GM18508 (cell line): ENCODE measurements at regions not wholly inside any gene's neighbourhood (a gene's known extent, or its start where the extent isn't known, plus 50 kb on each side); places are given as distances from the start of the nearest gene placed in this dataset.

ENCODE experiments used
- ATAC-seq: cut with Tn5 transposase; IDR thresholded peaks from one replicate; pipeline ENCODE4 v1.9.1; 2021; ENCODE audit warnings: moderate number of reproducible peaks; ENCODE audit not compliant: insufficient read depth, unreplicated experiment

GRCh38 chr5:173736923-173737412, 120.5 kb upstream of the BOD1 start:
- ATAC-seq, result peak; percentile 50

DNA sequence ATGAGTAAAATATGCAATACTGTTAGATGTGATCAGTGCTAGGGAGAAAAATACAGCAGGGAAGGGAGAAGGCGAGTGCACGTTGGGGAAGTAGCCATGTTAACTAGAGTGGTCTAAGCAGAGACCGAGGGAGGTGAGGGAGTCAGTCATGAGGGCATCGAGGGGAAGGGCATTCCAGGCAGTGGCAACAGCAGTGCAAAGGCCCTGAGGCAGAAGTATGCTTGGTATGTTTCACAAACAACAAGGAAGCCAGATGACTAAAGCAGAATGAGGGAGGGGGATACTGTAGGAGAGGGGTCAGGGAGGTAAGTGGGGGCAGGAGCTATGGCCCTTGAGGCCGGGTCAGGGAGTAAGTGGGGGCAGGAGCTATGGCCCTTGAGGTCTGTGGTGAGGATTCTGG, 123.3 kb upstream of the BOD1 start:
- no peak for ATAC-seq

GRCh38 chr5:173740400-173740799, 124.0 kb upstream of the BOD1 start:
- no peak for ATAC-seq

- no peak for ATAC-seq
Observed at GRCh38 chr5:173741087-173741486, 124.6 kb upstream of the BOD1 start.

GRCh38 chr5:173741729-173742431, 125.4 kb upstream of the BOD1 start:
- no peak for ATAC-seq

- peak; percentile 49 for ATAC-seq
Observed at GRCh38 chr5:173742432-173742816, 126.0 kb upstream of the BOD1 start.

DNA sequence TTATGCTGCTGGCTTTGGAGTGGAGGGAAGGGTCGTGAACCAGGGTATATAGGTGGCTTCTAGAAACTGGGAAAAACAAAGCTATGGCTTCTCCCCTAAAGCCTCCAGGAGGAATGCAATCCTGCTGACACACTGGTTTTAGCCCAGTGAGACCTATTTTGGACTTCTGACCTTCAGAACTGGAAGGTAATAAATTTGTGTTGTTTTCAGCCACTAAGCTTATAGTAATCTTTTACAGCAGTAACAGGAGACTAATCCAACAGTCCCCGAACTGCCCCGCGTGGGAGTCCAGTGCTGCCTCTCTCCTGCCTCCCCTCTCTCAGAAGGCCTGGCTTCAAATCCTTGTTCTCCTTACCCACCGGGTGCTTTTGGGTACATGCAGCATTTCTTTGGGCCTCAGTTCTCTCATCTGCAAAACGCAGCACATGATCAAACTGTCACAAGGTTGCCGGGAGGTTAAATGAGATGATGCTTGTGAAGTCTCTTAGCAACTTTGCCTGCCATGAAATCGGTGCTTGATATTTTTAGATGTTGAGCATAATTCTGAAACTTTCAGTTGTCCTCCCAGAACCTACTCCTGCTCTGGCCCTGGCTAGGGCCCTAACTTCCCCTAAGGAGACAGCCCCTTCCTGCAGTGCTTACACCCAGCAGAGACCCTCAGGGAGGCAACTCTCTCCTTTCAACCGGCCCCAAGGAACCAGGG, 127.3 kb upstream of the BOD1 start:
- no peak for ATAC-seq

DNA sequence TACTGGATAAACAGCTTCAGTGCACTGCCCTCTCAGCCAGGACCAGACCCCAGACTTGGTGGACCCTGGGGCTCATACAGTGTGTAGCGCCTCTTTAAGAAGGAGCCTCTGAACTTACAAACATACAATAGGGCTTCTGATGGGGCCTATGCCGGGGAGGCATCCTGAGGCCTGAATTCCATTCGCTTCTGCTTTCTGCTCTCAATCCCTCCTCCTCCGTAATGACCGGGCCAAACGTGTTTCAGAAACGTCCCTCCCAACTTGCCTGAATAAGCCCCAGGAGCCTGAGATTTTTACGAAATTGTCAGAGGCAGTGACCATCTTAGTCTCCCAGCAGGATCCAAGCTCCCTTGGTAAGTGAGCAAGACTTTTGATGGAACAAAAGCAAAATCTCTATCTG, 128.1 kb upstream of the BOD1 start:
- ATAC-seq, result no peak

- ATAC-seq, result peak; percentile 41
Observed at GRCh38 chr5:173745123-173745522, 128.7 kb upstream of the BOD1 start.

- ATAC-seq, result no peak
Observed at GRCh38 chr5:173745557-173745956, 129.1 kb upstream of the BOD1 start.

DNA sequence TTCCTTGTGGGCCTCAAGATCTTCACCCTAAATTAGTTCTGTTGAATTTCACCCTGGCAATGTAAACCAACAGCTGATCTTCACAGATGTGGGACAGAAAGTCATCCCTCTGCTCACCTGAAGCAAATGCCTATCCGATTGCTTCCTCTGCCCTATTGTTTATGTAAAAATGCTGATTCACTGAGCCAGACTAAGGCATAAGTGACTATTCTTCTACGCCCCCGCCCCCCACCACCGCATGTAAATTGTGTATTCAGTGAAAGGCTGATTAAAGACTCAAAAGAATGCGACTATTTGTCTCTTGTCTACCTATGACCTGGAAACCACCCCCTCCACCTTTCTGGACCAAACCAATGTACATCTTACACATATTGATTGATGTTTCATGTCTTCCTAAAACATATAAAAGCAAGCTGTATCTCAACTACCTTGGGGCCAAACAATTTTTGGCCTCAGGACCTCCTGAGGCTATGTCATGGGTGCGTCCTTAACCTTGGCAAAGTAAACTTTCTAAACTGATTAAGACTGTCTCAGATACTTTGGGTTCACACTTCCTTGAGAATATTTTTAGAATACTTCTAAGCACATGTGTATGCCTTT, 129.7 kb upstream of the BOD1 start:
- ATAC-seq, result no peak

DNA sequence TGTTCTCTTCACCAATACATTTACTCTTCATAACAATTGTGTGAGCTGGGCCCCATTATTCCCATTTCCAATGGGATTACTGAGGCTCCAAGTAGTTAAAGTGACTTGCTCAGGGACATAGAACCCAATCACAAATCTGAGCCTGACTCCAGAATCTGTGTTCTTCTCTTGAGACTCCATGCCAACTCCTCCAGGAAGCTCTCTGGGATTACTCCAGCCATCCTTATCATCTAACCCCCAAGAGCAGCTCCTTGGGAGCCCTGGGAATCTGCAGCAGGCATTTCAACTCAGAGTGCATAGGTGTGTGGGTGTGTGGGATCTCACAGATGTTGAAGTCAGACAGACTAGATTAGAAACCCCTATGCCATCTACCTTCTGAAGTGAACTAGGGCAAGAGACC, 131.4 kb upstream of the BOD1 start:
- ATAC-seq, result no peak

DNA sequence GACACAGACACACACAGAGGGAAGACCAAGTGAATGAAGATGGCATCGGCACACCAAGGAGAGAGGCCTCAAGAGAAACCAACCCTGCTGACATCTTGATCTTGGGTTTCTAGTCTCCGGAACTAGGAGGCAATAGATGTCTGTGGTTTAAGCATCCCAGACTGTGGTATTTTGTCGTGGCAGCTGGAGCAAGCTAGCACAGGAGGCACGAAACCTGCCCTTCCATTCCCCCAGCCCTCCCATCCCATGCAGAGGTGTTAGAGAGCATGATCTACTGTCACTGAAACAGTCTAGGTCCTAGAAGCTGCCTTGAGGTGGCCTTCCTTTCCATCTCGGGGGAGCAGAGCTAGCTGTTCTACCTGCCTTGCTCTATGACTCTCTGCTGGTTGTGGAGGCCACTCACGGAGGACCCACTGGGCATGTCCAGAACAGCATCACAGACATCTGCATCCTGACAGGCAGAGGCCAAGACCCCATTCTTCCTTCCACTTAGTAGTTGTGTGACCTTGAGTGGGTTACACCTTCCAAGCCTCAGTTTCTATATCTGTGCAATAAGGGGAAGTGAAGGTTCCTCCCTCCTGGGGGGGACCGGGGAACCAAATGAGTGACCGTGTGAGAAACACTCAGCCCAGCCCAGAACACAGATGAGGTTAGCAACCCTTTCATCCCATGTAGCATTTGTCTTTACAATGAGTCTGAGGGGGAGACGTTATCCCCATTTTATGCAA, 134.3 kb upstream of the BOD1 start:
- no peak for ATAC-seq

DNA sequence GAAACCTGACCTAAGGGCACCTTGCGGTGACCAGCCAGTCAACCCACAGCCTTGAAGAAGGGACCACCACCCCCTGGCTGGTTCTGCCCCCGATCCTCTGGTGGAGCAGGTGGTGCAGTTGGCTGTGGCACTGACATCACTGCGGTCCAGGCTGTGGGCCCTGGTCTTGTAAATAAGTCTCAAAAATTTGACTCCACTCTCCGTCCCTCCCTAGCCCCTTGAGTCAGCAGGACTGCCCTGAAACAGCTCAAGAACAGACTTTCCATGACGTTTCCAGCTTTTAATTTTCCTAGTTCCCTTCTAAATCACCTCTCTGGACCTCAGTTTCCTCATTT, 134.8 kb upstream of the BOD1 start:
- ATAC-seq, result no peak

DNA sequence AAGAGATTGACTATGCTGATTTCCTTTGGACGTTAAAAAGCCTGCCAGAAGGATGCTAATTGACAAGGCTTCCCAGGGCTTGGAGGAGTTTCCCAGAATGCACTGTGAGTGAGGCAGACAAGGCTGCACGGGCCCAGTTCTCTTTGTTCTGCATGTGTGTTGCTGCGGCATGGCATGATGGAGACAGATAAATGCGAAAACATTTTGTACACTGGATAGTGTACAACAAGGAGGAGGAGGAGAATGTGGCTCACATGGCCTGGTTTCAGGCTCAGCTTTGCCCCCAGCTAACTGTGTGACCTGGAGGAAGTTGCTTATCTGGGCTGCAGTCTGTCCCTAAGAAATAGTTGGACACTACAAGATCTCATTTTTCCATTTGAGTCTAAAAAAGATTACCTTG, 135.5 kb upstream of the CPEB4 start:
- no peak for ATAC-seq

DNA sequence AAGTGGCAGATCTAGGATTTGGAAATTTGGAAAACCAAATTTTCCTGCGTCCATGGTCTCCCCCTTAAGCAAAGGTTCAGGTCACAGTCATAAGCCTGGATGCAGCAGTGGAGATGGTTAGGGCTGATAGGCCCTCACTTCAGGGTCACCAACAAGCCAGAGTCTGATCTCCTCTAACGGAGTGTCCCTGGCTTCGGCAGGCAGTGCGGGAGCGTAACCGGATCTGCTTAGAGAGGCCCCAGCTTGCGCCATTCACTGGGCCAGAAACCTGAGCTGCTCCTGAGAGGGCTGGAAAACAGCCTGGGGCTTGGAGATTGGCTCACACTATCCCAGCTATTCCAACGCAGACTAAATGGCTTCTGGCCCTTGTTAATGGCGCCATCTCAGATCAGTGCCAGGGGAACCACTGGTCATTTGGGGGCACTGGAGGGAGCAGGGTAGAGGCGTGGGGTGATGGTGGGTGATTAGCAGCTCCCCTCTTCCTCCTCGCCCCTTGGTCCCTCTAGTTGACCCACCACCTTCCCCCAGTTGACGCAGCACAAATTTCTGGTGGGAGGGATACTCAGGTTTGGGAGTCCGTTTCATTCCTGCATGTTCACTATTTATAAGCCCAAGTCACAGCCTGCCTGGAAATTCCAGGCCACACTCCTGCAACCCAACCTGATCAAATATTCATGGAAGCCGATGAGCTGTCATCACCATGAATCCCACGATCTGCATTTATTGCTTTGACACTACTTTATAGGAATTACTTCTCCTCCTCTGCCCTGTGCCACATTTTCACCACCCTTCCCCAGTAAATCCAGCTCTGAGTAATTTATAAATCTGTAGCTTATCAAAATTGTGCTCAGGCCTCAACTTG, 134.6 kb upstream of the CPEB4 start:
- ATAC-seq, result no peak

GRCh38 chr5:173755319-173755718, 132.8 kb upstream of the CPEB4 start:
- ATAC-seq, result no peak

DNA sequence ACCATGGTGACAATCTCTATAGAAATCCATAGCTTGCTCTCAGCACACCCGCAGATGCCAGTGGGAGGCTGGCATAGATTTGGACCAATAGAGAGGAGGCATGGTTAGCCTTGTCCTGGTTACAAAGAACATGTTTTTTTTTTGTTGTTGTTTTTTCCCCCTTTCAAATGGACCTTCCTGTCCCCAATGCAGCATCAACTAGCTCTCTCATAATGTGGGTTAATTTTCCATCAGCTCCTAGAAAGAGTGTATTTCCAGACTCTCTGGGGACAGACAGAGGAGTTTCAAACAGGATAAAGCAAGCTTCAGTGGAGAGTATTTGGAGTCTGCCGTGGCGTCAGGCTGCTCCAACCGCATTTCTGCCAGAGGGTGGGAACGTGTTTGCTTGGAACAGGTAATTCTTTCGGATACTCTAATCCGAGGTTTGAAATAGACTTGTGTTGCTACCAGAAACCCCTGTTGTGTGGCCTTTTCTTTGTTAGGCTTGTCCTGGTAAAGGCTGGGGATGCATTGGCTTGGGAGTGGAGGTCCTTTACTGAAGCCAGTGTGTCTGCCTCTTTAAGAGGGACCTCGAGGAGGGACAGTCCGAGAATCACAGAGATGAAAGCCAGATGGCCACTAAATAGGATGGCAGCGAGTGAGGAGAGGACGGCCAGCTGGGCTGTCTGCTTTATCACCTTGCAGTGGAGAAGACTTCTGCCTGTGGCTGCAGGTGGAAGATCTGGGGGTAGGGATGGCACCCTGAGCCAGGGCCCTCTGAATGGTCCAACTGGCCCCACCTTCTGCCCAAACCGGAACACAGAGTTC, 130.5 kb upstream of the CPEB4 start:
- ATAC-seq, result no peak

GRCh38 chr5:173758676-173759075, 129.5 kb upstream of the CPEB4 start:
- no peak for ATAC-seq
